ENCODE measurements at regions not wholly inside any gene's neighbourhood (a gene's known extent, or its start where the extent isn't known, plus 50 kb on each side); places are given as distances from the start of the nearest gene placed in this dataset.
"Not testable (repeated sequence)": the region's sequence is repeated elsewhere in the genome, so short reads cannot be mapped to it uniquely, and the experiment has no call there.

DNA sequence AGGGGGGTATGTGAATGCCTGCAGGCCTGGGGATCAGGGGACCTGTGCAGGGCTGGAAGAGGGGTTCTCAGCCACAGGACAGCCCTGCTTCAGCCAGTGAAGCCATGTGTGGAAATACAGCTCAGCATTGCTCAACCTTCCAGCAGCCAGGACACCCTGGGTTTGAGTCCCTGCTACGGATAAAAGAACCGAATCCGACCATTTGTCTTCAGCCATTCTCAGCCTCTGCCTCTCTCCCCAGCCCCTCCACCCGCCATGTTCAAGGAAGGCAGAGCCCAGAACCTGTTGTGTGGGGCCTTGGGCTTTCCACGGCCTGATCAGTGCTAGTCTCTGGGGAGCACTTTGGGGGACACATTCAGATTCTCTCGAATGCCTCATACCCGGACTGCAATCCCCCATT, 337.5 kb downstream of the PREX1 start:
- not testable (repeated sequence) for DNase-seq

DNA sequence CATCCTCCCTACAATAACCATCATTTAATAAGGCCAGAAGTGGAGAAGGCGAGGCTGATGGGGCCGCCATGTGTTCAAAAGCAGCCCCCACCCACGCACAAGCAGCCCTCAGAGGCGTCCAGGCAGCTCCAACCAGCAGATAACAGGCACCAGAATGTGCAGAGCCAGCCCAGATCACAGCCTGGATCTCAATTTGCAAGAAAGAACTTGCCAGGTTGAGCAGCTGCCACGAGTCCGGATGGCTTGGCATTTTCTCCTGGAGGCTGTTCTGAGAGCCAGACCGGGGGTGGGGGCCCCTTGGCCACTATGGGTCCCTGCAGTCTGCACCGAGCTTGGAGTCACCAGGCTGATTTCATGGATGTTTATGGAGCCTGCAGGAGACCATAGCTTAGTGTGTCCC, 338.1 kb downstream of the PREX1 start:
- DNase-seq: peak; percentile 38

DNA sequence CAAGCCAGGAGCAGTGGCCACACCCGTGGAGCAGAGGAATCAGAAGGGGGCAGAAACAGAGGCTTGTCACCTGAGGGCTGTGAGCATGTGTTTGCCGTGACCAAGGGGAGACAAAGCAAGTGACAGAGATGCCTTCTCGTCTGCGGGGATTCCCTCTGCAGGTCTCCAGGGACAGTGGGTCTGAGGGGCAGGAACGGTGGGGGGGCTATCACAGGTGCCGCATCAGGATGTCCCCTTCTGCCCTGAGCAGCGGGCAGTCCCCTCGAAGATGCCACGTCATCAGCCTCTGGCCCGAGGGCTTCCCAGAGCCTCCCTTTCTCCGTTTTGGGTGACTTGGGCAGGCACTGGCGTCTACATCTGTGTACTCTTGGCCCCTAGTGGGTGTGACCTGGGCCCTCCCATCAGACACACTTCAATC, 338.7 kb downstream of the PREX1 start:
- DNase-seq: no peak

DNA sequence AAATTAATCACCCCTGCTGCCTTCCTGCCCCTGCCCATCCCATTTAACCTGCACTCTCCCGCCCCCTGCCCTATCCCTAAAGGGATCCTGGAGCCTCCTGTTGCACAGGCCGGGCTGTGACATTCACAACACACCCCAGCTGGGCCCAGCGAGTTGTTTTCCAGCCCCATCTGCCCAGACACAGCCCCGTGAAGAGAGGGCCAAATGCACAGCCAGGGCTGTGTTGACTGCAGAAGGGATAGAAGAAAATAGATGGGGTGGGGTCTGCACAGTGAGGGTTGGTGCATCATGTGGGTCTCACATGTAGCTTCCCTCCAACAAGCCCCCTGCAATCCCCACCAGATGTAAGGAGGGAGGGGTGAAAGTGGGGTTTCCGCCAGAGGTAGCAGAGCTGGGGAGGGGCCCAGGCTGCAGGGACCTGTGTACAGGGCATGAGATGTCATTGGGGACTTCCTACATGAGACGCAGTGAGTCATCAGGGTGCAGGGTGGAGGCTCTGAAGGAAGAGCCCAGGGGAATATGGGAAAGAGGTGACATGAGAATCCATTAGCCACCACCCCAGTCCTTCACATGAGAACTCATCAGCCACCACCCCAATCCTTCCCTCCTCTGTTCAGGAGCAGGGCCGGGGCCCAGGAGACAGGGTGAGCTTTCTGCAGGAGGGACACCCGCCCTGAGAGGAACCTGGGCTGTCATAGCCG, 339.3 kb downstream of the PREX1 start:
- not testable (repeated sequence) for DNase-seq

DNA sequence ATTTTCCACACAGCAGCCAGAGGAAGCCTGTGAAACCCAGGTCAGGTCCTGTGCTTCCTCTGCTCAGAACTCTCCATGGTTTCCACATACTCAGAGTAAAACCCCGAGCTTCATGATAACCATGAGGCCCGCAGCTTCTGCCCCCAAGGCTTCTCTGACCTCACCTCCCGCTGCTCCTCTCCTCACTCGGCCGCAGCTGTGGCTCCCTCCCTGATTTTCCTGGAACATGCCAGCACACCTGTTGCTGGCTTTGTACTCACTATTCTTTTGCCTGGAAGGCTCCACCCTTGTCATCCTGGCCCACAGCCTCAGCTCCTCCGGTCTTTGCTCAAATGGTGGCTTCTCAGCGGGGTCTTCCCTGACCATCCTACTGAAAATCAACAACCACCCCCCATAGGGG, 341.7 kb downstream of the PREX1 start:
- no peak for DNase-seq

- not testable (repeated sequence) for DNase-seq
Observed at GRCh38 chr20:48485153-48485552, 342.6 kb downstream of the PREX1 start.

DNA sequence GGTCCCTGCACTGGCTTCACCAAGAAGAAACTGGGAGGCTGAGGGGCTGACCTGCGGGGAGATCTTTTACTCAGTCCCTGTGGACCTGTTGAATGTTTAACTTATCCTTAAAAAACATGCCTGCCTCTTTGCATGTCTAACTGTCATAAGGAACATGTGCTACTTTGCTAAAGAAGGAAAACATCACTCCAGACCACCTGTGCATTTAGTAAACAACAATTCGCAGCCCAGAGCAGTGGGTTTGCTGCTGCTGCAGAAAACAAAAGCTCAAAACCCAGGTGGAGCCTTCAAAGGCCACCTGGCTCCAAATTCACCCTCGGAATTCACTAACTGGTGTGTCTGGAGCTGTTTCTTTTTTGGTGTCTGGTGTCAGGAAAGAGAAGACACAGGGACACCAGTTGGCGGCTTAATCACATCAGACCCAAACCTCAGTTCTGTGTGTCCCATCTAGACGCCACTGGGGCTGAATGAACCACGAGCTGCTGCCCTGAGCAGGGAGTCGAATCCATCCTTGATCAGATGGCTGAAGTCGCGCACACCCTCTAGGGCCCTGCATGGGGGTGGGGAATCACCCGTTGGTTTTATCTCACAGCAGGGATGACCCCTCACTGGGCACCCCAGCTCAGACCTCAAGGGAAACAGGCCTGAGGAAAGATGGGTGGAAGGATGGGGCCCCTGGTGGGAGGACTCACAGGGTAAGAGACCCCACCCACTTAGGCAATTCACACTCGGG, 344.3 kb downstream of the PREX1 start:
- no peak for DNase-seq

GRCh38 chr20:48482790-48483189, 345.0 kb downstream of the PREX1 start:
- no peak for DNase-seq

DNA sequence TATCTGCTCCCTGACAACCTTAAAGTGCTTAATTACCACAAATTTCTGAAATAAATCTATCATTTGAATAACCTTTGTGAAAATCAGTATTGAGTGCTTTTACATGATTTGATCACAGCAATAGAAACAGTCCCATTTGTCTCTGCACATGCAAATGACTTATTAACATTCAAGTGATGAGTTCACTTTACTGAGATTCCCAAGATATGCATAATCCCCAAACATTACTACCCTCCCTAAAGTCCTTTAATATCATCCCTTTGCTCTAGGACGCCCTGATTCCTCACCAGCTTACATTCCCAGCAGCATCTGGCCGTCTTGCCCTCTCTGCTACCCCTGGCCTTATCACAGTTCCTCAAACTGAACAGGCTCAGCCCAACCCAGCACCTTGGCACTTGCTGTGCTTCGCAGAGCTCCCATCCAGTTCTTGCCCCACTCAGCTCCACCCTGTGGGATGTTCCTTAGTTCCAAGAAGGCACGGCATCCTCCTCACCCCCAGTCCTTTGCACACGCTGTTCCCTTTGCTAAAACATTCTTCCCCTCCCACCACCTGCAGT, 347.5 kb downstream of the PREX1 start:
- no peak for DNase-seq

DNA sequence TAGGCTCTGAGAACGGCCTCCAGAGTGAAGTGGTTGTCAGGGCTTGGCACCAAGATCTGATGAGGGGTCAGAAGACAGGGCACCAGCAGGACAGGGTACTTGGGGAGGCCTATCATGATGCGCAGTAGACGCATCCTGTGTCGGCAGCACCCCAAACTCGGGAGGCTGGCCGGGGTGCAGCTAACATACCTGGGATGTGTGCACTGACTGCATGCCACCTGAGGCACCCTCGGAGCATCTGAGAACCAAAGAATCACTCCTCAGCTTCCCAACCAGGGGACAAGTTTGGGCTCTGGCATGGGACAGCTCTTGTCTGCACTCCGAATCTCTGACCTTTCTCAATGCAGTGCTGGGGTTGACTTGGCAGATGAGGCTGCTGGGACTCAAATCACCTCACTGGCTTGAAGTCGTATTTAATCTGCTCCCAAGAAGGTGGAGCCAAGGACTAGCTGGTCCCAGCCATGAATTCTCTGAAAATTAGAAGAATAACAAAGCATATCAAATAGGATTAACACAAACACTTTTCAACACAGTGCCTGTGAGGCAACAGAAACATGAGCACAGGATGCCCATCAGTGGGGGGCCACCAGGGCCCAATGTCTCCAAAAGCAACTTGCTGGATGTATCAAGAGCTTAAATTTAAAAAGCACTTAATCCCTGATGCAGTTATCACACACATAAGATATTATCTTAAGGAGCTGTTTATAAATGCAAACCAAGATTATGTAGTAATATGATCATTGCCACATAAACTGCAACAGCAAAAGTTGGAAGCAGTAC, 348.8 kb downstream of the PREX1 start:
- DNase-seq: no peak

- DNase-seq: no peak
Observed at GRCh38 chr20:48478370-48478769, 349.4 kb downstream of the PREX1 start.

- no peak for DNase-seq
Observed at GRCh38 chr20:48476854-48477253, 350.9 kb downstream of the PREX1 start.

DNA sequence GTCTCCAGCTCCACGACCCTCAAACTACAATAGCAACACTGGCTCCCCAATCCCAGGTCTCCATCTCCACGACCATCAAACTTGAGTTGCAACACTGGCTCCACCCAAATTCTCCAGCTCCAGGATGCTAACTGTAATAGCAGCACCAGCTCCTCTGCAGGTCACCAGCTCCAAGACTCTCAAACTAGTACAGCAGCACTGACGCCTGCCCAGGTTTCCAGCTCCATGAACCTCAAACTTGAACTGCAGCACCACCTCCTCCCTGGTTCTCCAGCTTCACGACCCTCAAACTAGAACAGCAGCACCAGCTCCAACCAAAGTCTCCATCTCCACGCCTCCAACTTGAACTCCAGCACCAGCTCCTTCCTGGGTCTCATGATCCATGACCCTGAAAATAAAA, 353.8 kb downstream of the PREX1 start:
- DNase-seq: no peak

- DNase-seq: no peak
Observed at GRCh38 chr20:48471759-48472408, 355.9 kb downstream of the PREX1 start.

- DNase-seq: no peak
Observed at GRCh38 chr20:48471176-48471575, 356.6 kb downstream of the PREX1 start.

GRCh38 chr20:48470141-48470540, 357.7 kb downstream of the PREX1 start:
- no peak for DNase-seq

GRCh38 chr20:48469026-48469425, 358.8 kb downstream of the PREX1 start:
- no peak for DNase-seq

GRCh38 chr20:48468571-48468970, 359.2 kb downstream of the PREX1 start:
- no peak for DNase-seq

DNA sequence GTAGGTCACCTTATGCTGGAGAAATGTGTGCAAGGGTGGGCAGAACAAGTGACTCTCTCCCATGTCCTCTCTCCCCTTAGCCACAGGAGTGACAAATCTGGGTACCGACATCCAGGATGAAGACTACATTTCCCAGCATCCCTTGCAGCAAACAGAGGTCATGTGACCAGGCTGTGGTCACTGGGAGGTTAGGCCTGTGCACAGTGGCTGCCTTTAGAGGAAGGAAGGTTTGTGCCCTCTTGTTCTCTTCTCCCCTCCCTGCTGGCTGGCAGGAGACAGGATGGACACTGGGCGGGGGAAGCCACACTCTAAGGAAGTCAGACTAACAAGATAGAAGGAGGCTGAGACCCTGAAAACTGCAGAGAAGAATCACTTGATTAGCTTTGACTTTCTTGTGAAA, 360.2 kb downstream of the PREX1 start:
- DNase-seq: no peak

GRCh38 chr20:48465271-48465670, 362.5 kb downstream of the PREX1 start:
- DNase-seq: no peak

GRCh38 chr20:48463916-48464315, 363.9 kb downstream of the PREX1 start:
- no peak for DNase-seq

DNA sequence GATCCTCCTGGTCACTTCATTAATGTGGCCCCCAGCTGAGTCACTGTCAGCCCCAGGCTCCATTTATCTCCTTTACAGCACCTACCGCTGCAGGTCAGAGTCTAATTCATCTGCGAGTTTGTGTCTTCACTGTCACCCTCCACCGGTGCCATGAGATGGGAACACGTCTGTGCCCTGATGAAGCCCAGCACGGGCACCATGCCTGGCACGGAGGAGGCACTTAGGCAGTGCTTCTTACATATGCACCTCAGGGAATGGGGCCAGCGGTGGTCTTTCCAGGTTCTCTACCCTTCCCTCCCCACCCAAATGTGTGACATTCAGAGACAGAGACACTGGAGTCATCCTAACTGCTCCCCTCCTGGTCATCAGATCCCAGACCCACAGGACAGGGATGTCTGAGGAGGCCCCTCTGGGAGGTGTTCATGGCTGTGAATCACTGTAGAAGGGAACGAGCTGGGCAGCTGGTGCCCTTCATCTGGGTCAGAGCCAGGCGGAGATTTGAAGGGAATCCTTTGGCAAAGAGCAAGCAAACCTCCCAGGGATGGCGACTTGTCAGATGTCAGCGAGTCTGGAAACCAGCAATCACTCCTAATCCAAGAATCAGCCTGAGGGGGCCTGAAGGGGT, 364.6 kb downstream of the PREX1 start:
- no peak for DNase-seq

DNA sequence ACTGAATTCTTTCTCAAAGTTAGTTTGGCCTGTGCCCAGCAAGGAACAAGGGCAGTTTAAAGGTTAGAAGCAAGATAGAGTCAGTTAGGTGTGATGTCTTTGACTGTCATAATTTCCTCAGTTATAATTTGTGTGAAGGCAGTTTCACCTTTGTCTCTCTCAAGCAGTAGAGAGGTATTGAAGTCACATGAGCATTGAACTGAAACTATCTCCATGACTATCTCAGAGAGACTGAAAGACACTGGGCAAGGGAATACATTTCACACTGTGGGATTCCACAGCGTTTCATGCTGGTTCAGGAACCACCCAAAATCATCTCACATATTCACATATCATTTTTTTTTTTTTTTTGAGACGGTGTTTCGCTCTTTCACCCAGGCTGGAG, 366.1 kb downstream of the PREX1 start:
- DNase-seq: no peak

All from NCI-H1092 treated with DMSO at 0.1 percent for 48 hours (cell line).